IMR-90 (cell line): ENCODE measurements at regions not wholly inside any gene's neighbourhood (a gene's known extent, or its start where the extent isn't known, plus 50 kb on each side); places are given as distances from the start of the nearest gene placed in this dataset.

Experiments
- ATAC-seq: fragments of 200-7000 bp; cut with Tn5 transposase; 2 replicates; pipeline ENCODE4 v1.9.1; 2020; ENCODE audit warnings: low read depth, mild to moderate bottlenecking, moderate library complexity
- BruUV-seq: library from RNA; stranded (reverse); fragments of 400-500 nt; replicated peaks from 2 replicates; lab custom pipeline; 2021; lab: Mats Ljungman, UMichigan
- CTCF ChIA-PET: fragments of 300-600 bp; formaldehyde crosslinking; extraction: SDS; loops from one replicate; lab custom pipeline; 2021; ENCODE audit warnings: antibody characterized with exemption; lab: Yijun Ruan, JAX
- POLR2A ChIA-PET: fragments of 300-600 bp; sonication (Branson Sonifier 250); formaldehyde crosslinking; loops from one replicate; lab custom pipeline; 2022; ENCODE audit warnings: antibody characterized with exemption; ENCODE audit not compliant: unreplicated experiment; lab: Charles Lee
- DNase-seq: peaks from one replicate; pipeline ENCODE4 v3.0.0; 2013
- H2AFZ ChIP-seq: replicated peaks from 2 replicates; pipeline ENCODE3; 2013; ENCODE audit warnings: low read length, mild to moderate bottlenecking; ENCODE audit not compliant: poor library complexity
- H2AK5ac ChIP-seq: 2 replicates; pipeline ENCODE4 v1.6.1; 2013; ENCODE audit warnings: low read depth, low read length, inconsistent platforms
- H2AK9ac ChIP-seq: replicated peaks from 2 replicates; pipeline ENCODE3; 2013; ENCODE audit warnings: mild to moderate bottlenecking, low read depth, low read length, moderate library complexity; ENCODE audit not compliant: poor library complexity
- H2BK120ac ChIP-seq: 2 replicates; pipeline ENCODE4 v1.6.1; 2013; ENCODE audit warnings: low read depth, low read length, inconsistent platforms
- H2BK15ac ChIP-seq: 3 replicates; pipeline ENCODE4 v1.6.1; 2013; ENCODE audit warnings: low read depth, low read length, inconsistent platforms
- H2BK20ac ChIP-seq: 2 replicates; pipeline ENCODE4 v1.6.1; 2013; ENCODE audit warnings: low read depth, mild to moderate bottlenecking, inconsistent platforms, low read length, moderate library complexity
- H2BK5ac ChIP-seq: 2 replicates; pipeline ENCODE4 v1.6.1; 2013; ENCODE audit warnings: mild to moderate bottlenecking, low read depth, low read length, inconsistent platforms; ENCODE audit not compliant: poor library complexity, severe bottlenecking
- H3K14ac ChIP-seq: replicated peaks from 2 replicates; pipeline ENCODE4 v1.6.1; 2013; ENCODE audit warnings: low read depth, low read length, inconsistent platforms
- H3K18ac ChIP-seq: 2 replicates; pipeline ENCODE4 v1.6.1; 2013; ENCODE audit warnings: low read depth, low read length, control low read depth
- H3K23ac ChIP-seq: 2 replicates; pipeline ENCODE4 v1.6.1; 2013; ENCODE audit warnings: low read depth, low read length, inconsistent platforms
- H3K27ac ChIP-seq: 2 replicates; pipeline ENCODE4 v1.5.1; 2013; ENCODE audit warnings: mild to moderate bottlenecking, control low read depth, low read length; ENCODE audit not compliant: insufficient read depth
- H3K27me3 ChIP-seq: 2 replicates; pipeline ENCODE4 v1.6.1; 2013; ENCODE audit warnings: low read length; ENCODE audit not compliant: control insufficient read depth, insufficient read depth
- H3K36me3 ChIP-seq: 2 replicates; pipeline ENCODE4 v1.6.1; 2013; ENCODE audit warnings: low read length, mixed read lengths; ENCODE audit not compliant: control insufficient read depth, insufficient read depth
- H3K4ac ChIP-seq: 2 replicates; pipeline ENCODE4 v1.6.1; 2013; ENCODE audit warnings: low read depth, low read length, inconsistent platforms
- H3K4me1 ChIP-seq: 2 replicates; pipeline ENCODE4 v1.6.1; 2013; ENCODE audit warnings: low read length, mixed read lengths; ENCODE audit not compliant: control insufficient read depth, insufficient read depth
- H3K4me2 ChIP-seq: 2 replicates; pipeline ENCODE4 v1.6.1; 2013; ENCODE audit warnings: low read depth, mild to moderate bottlenecking, control low read depth, low read length, moderate library complexity
- H3K4me3 ChIP-seq: 2 replicates; pipeline ENCODE4 v1.5.1; 2013; ENCODE audit warnings: low read depth, mild to moderate bottlenecking, control low read depth, low read length, moderate library complexity; ENCODE audit not compliant: insufficient read depth
- H3K56ac ChIP-seq: 2 replicates; pipeline ENCODE4 v1.6.1; 2013; ENCODE audit warnings: low read length, inconsistent platforms; ENCODE audit not compliant: insufficient read depth; ENCODE audit errors: extremely low read depth
- H3K79me1 ChIP-seq, 2 experiments: 2 replicates each; pipeline ENCODE4 v1.6.1; 2013; ENCODE audit warnings: low read length in 2 of 2, inconsistent platforms in 1 of 2, low read depth in 1 of 2
- H3K9ac ChIP-seq: 2 replicates; pipeline ENCODE4 v1.6.1; 2013; ENCODE audit warnings: low read depth, low read length, control low read depth
- H3K9me1 ChIP-seq: 2 replicates; pipeline ENCODE4 v1.6.1; 2013; ENCODE audit warnings: low read length, inconsistent platforms; ENCODE audit not compliant: insufficient read depth
- H3K9me3 ChIP-seq: 2 replicates; pipeline ENCODE4 v1.6.1; 2013; ENCODE audit warnings: low read length; ENCODE audit not compliant: control insufficient read depth, insufficient read depth
- H4K20me1 ChIP-seq: 2 replicates; pipeline ENCODE4 v1.6.1; 2013; ENCODE audit warnings: low read length, inconsistent platforms; ENCODE audit not compliant: insufficient read depth
- H4K5ac ChIP-seq: 2 replicates; pipeline ENCODE4 v1.6.1; 2013; ENCODE audit warnings: mild to moderate bottlenecking, low read depth, low read length, control low read depth
- H4K8ac ChIP-seq, 2 experiments: 2 replicates each; pipeline ENCODE4 v1.6.1; 2013; ENCODE audit warnings: low read depth in 2 of 2, low read length in 2 of 2, control low read depth in 1 of 2, inconsistent platforms in 1 of 2
- H4K91ac ChIP-seq: 2 replicates; pipeline ENCODE4 v1.6.1; 2013; ENCODE audit warnings: low read depth, low read length, inconsistent platforms; ENCODE audit not compliant: insufficient read depth
- BHLHE40 ChIP-seq: fragments of 150-350 bp; IDR thresholded peaks from 2 replicates; pipeline ENCODE4 v1.6.1; 2016; ENCODE audit warnings: mild to moderate bottlenecking, low read depth, low read length
- CEBPB ChIP-seq: IDR thresholded peaks from 2 replicates; pipeline ENCODE4 v1.6.1; 2012; ENCODE audit warnings: low read depth, low read length, improper control_type of control experiment
- CHD1 ChIP-seq: IDR thresholded peaks from 2 replicates; pipeline ENCODE4 v1.6.1; 2012; ENCODE audit warnings: low read depth, low read length, improper control_type of control experiment
- CTCF ChIP-seq: conservative IDR thresholded peaks from 2 replicates; pipeline ENCODE4 v1.5.1; 2012; ENCODE audit warnings: mild to moderate bottlenecking, low read depth, low read length, improper control_type of control experiment
- ELK1 ChIP-seq: fragments of 150-350 bp; IDR thresholded peaks from 2 replicates; pipeline ENCODE4 v1.6.1; 2016; ENCODE audit warnings: low read depth, mild to moderate bottlenecking, low read length, moderate library complexity, borderline replicate concordance
- FOS ChIP-seq: fragments of 150-350 bp; IDR thresholded peaks from 2 replicates; pipeline ENCODE4 v1.6.1; 2016; ENCODE audit warnings: low read depth, low read length
- MAFK ChIP-seq: IDR thresholded peaks from 2 replicates; pipeline ENCODE4 v1.6.1; 2012; ENCODE audit warnings: low read depth, low read length, improper control_type of control experiment
- MAZ ChIP-seq: IDR thresholded peaks from 2 replicates; pipeline ENCODE4 v1.6.1; 2012; ENCODE audit warnings: low read depth, mild to moderate bottlenecking, low read length, improper control_type of control experiment, moderate library complexity, borderline replicate concordance
- MXI1 ChIP-seq: IDR thresholded peaks from 2 replicates; pipeline ENCODE4 v1.6.1; 2012; ENCODE audit warnings: low read depth, mild to moderate bottlenecking, low read length, moderate library complexity, borderline replicate concordance
- NFE2L2 ChIP-seq: fragments of 150-350 bp; IDR thresholded peaks from 2 replicates; pipeline ENCODE4 v1.6.1; 2016; ENCODE audit warnings: low read depth, mild to moderate bottlenecking, low read length
- RAD21 ChIP-seq: IDR thresholded peaks from 2 replicates; pipeline ENCODE4 v1.6.1; 2012; ENCODE audit warnings: low read length, improper control_type of control experiment
- RCOR1 ChIP-seq: IDR thresholded peaks from 2 replicates; pipeline ENCODE4 v1.6.1; 2012; ENCODE audit warnings: mild to moderate bottlenecking, low read length, improper control_type of control experiment; ENCODE audit not compliant: insufficient replicate concordance
- RFX5 ChIP-seq: IDR thresholded peaks from 2 replicates; pipeline ENCODE4 v1.8.0; 2012; ENCODE audit warnings: low read depth, mild to moderate bottlenecking, low read length, moderate library complexity
- USF2 ChIP-seq: fragments of 150-350 bp; IDR thresholded peaks from 2 replicates; pipeline ENCODE4 v1.6.1; 2017; ENCODE audit warnings: mild to moderate bottlenecking, antibody characterized with exemption, low read length, low read depth
- dilution Hi-C: fragments of 300-500 bp; cut with HindIII; formaldehyde crosslinking; loops from one replicate; pipeline ENCODE4 v1.14.3; 2018; ENCODE audit warnings: low sequenced_read_pairs; ENCODE audit not compliant: unreplicated experiment
- in situ Hi-C: fragments of 300-500 bp; cut with MboI; formaldehyde crosslinking; loops from 3 replicates; pipeline ENCODE4 v1.14.3; 2019; ENCODE audit warnings: low sequenced_read_pairs, inconsistent platforms, mixed read lengths
- intact Hi-C: fragments of 100-400 bp; cut with micrococcal nuclease; formaldehyde crosslinking; loops from 2 replicates; pipeline ENCODE4 v1.10.0; 2022

GRCh38 chr7:25823571-25823970 is 328.4 kb upstream of the NFE2L3 start:
- dilution Hi-C loops: no loop called here
- Histone ChIP-seq H2BK20ac (no peak overlapping the region), H3K9ac (no peak overlapping the region), H3K56ac (no peak overlapping the region), H3K27ac (no peak overlapping the region), H2BK120ac (no peak overlapping the region), H2BK5ac (no peak overlapping the region), H4K20me1 (no peaks in the 10 kb centered on the region), H3K27me3 (peaks cover 2% of the 10 kb centered on the region; the same call in 1 of the 2 replicates), H3K23ac (no peak overlapping the region), H3K4me1 (no peaks in the 10 kb centered on the region), H4K8ac (no peak overlapping the region), H3K4me2 (no peak overlapping the region), H2AK9ac (no peak overlapping the region), H3K4ac (no peak overlapping the region), H3K9me3 (no peaks in the 10 kb centered on the region), H4K91ac (no peak overlapping the region), H3K14ac (no peak overlapping the region), H2AK5ac (no peak overlapping the region), H3K18ac (no peak overlapping the region), H4K5ac (no peak overlapping the region), H2BK15ac (no peak overlapping the region), H3K36me3 (no peaks in the 10 kb centered on the region), H3K9me1 (no peaks in the 10 kb centered on the region), H3K4me3 (no peak overlapping the region), H3K79me1 (no peaks in the 10 kb centered on the region), H2AFZ (no peak overlapping the region)
- CTCF ChIA-PET: interaction anchor here (0.7 kb wide), 1 partner anchor 9 kb away, joined by 3 read pairs; no protein-coding TSS in a partner anchor
- intact Hi-C loops: no loop called here
- in situ Hi-C loops: no loop called here
- TF ChIP-seq BHLHE40: no peak
- no peak for TF ChIP-seq MXI1
- TF ChIP-seq RFX5: no peak
- no peak for TF ChIP-seq FOS
- TF ChIP-seq RAD21: no peak
- no peak for TF ChIP-seq USF2
- no peak for TF ChIP-seq MAZ
- TF ChIP-seq MAFK: no peak
- TF ChIP-seq CTCF: no peak
- TF ChIP-seq RCOR1: no peak
- no peak for TF ChIP-seq NFE2L2
- TF ChIP-seq ELK1: no peak
- TF ChIP-seq CEBPB: no peak
- TF ChIP-seq CHD1: no peak
- DNase-seq (no peak), ATAC-seq (no peak)
- BruUV-seq: no TSS peak
- POLR2A ChIA-PET: no interaction called here
